ENCODE measurements at regions not wholly inside any gene's neighbourhood (a gene's known extent, or its start where the extent isn't known, plus 50 kb on each side); places are given as distances from the start of the nearest gene placed in this dataset.

DNA sequence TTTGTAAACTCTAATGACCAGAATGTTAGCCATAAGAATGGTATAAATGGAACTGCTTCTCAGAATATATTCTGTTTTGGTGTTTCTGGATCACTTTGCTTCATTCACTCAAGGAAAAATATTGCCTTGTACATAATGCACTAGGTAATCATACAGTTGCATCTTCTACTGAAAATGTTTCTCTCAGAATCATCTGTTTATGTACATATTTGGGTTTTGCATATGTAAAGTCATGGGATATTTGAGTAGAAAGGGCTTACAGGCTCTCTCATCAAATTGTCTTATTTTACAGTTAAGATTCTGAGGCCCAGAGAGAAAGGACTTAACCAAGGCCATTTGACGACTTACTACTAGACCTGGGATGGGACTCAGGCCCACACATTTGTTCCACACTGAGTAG lies 97.8 kb upstream of the PALM2AKAP2 start:
- DNase-seq: no peak

DNA sequence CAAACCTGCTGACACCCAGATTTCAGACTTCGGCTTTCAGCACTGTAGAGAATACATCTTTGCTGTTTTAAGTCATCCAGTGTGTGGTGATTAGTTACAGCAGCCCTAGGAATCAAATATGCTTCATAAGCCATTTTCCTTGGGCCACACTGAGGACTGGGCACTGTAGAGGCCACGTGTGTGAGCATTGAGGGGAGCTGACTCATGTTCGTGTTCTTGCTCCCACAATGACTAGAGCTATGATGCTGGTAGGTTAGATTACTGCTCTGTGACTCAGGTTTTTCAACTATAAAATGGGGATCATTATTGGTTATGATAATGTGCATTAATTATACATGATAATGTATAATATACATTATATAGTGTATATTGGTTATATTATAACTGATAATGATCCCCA lies 96.5 kb upstream of the PALM2AKAP2 start:
- DNase-seq: no peak

GRCh38 chr9:109689701-109690100 lies 90.3 kb upstream of the PALM2AKAP2 start:
- no peak for DNase-seq

GRCh38 chr9:109699019-109699418 lies 81.0 kb upstream of the PALM2AKAP2 start:
- no peak for DNase-seq

DNA sequence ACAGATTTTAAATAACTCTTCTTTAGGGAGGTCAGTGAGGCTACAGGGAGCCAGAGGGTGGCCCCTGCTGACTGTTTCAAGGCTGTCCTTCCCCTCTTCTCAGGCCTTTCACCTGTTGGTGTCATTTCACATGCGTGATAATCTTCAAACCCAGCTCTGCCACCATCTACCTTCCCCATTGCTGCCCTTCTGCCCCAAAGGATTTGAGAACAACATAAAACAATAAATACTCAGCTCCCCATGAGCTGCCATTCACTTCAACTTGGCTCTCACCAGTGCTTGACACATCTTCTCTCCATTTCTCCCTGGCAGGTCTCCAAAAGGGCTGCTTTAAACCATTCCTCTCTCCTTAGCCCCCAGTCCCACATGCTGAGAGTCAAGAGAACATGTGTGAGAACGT lies 75.5 kb upstream of the PALM2AKAP2 start:
- no peak for DNase-seq

- no peak for DNase-seq
Observed at GRCh38 chr9:109705515-109705914, 74.5 kb upstream of the PALM2AKAP2 start.

DNA sequence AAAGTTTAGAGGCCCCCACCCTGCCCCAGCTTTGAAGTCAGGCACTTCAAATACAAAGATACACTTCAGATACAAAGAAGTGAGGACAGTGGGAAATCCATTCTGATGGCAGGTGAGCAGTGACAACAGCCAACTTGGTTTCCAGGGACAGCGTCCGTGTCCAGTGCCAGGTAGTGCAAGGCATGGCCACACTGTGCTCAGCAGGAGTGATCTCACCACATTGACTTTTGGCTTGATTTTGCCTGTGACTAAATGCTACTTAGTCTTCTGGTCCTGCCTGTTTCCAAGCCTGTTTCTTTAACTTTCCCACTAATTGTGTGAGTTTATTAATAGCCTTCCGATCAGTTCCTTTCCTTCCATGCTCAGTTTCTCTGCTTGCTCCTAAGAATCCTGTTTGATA lies 72.6 kb upstream of the PALM2AKAP2 start:
- peak in 1 of 14 donors; percentile 12 for DNase-seq

DNA sequence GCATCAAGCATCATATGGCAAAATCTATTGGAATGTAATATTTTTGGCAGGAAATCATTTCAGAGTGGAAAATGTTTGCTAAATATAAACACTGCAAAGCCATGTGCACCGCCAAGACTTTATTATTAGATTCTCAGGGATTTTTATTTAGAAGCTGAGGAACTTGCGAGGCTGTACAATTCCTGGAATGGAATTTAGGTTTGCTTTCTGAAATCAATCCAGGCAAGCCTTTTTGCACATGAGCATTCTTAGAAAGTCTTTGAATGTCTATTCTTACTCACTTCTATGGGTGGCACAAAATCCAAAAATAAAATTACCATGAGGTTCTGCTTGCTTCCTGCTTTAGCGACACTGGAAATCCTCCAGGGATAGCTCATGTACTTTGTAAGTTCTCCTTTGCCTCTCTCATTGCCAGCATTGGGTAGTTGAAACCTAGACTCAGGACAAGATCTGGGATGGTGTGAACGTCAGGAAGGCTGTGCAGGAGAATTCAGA lies 71.5 kb upstream of the PALM2AKAP2 start:
- no peak for DNase-seq

- DNase-seq: no peak
Observed at GRCh38 chr9:109709866-109710265, 70.1 kb upstream of the PALM2AKAP2 start.

DNA sequence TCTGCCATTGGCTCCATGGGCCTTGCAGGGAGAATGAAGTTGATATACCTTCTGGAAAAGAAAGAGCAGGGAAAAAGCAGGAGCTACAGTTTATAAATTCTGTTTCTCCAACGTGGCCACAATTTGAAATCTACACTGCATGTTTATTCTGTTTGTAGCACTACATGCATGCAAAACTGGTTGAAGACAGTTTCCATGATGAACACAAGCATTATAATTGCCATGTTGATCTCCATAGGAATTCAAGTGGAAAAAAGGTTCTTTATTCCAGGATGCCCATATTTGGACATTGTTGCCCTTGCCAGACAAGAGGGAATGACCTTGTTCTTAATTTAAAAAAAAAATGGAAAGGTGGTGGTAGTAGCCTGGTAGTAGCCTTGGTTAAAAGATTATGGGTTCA lies 69.2 kb upstream of the PALM2AKAP2 start:
- no peak for DNase-seq

GRCh38 chr9:109715344-109715743 lies 64.7 kb upstream of the PALM2AKAP2 start:
- no peak for DNase-seq

- no peak for DNase-seq
Observed at GRCh38 chr9:109716631-109717030, 63.4 kb upstream of the PALM2AKAP2 start.

DNA sequence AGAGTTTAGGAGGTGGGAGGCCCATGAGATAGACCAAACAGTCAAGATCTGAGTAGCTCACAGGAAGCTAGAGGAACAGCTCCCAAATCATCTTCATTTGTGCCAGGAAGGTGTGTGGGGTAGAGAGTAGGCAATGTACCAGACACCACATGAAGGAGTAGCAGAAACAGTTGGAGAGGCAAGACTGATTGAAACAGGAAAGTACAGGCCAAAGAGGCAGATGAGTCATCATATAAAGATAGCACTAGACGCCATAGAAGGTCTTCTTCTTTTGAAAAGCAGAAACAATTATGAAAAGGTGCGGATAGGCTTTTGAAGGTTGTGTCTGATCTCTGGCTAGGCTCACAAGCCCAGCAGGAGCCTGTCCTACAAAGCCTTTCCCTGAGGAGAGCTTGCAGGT lies 62.7 kb upstream of the PALM2AKAP2 start:
- DNase-seq: no peak

GRCh38 chr9:109718861-109719260 lies 61.1 kb upstream of the PALM2AKAP2 start:
- no peak for DNase-seq

DNA sequence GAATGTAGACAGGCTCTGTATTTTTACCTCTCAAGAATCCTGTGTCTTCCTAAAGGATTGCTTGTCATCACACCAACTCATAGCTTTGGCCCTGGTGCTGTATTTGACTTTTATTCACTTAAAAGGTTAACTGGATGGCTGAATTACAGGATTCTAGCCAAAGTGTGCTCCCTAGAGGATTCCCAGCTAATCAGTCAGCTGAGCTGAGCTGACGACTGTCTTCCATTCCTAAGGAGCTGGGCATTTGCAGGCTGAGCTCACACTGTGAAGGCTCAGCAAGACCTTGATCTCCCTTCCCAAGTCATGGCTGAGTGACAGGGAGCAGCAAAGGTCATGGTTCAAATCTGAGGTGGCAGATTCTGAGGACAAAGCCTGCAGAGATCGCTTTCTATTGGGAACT lies 59.0 kb upstream of the PALM2AKAP2 start:
- DNase-seq: no peak

DNA sequence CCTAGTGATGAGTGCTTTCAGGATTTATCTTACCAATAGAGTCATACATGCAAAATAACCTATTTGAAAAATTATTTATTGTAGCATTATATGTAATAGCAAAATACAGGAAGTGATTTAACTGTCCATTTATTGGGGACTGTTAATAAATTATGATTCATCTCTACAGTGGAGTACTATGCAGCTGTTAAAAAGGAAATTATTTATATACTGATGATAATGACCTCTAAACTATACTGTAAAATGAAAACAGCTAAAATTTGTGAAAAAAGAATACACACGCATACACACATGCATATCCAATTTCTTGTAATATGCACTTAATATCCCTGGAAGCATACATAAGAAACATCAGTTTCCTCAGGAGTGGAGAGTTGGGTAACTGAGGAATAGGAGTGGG lies 58.0 kb upstream of the PALM2AKAP2 start:
- DNase-seq: no peak

DNA sequence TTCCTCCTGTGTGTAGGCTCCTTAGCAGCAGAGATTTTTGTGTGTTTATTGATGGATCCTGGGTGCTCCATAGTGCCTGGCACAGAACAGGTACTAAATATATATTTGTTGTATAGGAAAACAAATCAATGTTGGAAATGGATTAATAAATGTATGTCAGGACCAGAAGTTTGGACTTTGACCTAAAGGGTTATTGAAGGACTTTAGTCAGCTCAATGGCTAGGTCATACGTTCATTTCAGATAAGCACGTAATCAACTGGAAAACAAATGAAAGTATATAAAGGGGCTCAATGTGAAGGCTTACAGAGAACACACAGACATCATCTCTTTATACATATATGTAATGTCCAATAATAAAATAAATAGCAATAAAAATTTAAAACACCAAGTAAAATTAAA lies 56.2 kb upstream of the PALM2AKAP2 start:
- no peak for DNase-seq

GRCh38 chr9:109725460-109725859 lies 54.5 kb upstream of the PALM2AKAP2 start:
- DNase-seq: no peak

DNA sequence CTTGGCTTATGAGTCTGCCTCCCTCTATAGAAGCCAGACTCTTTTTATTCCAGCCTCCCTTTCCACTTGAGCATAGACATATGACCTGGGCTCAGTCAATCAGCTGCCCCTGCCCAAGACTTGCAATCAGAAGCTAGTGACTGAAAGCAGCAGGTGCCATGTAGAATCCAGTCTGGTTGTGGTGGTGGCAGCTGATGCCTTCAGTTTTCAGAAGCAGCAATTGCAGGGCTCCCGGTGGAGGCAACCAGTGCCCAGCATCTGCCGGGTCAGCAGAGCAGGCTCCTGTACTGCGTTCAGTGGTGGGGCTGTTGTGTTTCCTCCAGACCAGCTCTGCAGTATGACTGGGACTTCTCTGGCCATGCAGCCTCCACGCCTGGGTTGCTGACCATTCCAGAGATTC lies 53.9 kb upstream of the PALM2AKAP2 start:
- DNase-seq: no peak

DNA sequence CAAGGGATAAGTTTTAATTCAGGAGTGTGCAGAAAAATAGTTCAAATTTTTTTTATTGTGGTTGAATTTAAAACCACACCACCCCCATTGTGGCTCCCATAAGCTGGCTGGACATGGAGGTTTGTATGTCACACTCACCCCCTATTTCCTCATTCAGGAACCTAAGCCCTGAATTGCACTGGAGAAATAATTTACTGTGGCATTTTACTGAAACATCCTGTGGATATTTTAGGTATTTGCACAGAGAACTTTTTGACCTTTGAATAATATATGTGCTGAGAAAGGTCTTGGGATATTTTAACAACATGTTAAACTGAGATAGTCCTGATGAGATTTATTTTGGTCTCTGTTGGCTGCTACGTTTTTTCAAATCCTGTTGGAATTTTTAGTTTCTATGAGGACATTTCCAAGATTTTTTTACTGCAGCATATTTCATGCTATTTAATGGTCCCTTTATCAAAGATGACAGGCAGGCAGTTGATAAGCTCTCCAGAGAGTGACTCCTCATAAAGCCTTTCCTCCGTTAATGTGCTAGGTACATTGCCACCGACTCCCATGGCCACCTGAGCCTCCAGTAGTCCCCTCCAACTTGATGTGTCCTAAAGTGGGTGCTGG lies 51.2 kb upstream of the PALM2AKAP2 start:
- DNase-seq: no peak

DNA sequence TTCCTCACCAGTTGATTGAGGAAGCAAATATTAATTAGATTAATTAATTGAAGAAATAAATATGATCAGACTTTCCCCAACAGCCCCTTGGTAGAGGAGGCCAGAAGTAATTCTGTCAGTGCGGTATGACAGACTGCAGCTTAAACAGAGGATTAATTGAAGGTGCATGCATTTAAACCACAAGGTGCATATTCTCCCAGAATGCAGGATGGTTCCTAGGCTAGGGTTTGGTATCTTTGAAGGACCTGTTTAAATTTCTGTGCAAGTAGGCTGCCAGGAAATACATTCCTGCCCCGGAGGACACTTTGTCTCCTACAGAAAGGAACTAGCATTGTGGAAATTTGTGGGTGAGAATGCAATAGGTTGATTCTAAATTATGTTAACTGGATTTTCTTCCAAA lies 50.5 kb upstream of the PALM2AKAP2 start:
- no peak for DNase-seq
